ENCODE measurements at regions not wholly inside any gene's neighbourhood (a gene's known extent, or its start where the extent isn't known, plus 50 kb on each side); places are given as distances from the start of the nearest gene placed in this dataset.

- no peaks in the 10 kb centered on the region for H3K36me3 ChIP-seq (ENCODE audit: control insufficient read depth, insufficient read depth, low read length)
- DNase-seq (ENCODE audit: low read depth) (no peak), FAIRE-seq (no peak)
- TF ChIP-seq CTCF (IDR thresholded peaks at IDR 0.05; ENCODE audit: insufficient read depth, low read length, severe bottlenecking): no peak
- no peaks in the 10 kb centered on the region for H3K27me3 ChIP-seq (ENCODE audit: control insufficient read depth, insufficient read depth, low read length)
- no peak overlapping the region for H3K4me3 ChIP-seq (ENCODE audit: low read depth, low read length)
Measured at GRCh38 chr5:96562614-96563013, 99.6 kb upstream of the CAST start.

DNA sequence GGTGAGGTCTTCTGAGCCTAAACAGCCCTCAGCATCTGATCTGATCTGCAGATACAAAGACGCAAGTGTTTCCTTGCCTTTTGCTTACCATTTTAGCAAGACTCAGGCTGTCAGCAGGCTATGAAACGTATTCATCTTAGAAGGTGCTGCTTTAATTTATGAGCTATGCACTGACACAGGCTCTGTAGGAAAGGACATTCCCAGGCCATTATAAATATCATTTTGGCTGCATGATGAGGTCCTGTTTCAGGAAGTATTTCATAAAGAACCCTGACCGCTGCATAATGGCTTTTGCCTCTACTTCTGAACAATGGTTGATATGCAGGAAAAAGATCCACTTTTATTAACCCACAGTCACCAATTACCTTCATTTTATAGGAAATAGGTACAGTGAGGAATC, 98.4 kb upstream of the CAST start:
- Histone ChIP-seq H3K36me3 (ENCODE audit: control insufficient read depth, insufficient read depth, low read length) (no peaks in the 10 kb centered on the region), H3K4me3 (ENCODE audit: low read depth, low read length) (no peak overlapping the region), H3K27me3 (ENCODE audit: control insufficient read depth, insufficient read depth, low read length) (no peaks in the 10 kb centered on the region)
- FAIRE-seq (no peak), DNase-seq (ENCODE audit: low read depth) (no peak)
- no peak for TF ChIP-seq CTCF (IDR thresholded peaks at IDR 0.05; ENCODE audit: insufficient read depth, low read length, severe bottlenecking)

DNA sequence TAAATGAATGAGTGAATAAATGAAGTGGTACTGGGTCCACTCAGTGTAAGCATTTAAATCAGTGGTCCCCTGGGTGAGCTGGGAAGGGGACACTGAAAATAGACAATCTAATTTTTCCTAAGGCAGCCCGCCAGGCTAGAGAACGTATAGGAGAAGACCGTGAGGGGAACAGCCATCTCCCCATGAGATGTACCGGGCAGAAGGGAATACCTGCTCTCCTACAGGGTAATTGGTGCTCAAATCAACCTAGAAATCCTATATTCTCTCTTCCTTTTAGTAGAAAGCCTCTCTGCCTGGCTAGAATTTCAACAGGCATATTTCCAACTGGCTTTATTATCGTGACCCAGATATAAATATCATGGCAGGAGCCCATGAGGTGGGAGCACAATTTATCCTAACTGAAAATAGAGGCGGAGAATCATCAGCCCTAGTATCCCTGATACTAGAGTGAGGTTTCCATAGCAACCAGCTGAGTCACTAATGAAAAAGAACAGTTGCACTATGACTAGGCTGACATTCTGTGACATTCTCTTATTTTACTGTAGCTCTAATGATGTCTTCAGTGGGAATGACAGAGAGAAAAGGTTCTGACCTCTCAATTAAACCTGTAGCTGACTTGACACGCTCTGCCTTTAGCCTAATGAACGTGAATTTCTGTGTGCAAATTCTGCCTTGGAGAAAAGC, 96.5 kb upstream of the CAST start:
- Histone ChIP-seq H3K4me3 (ENCODE audit: low read depth, low read length) (no peak overlapping the region), H3K27me3 (ENCODE audit: control insufficient read depth, insufficient read depth, low read length) (no peaks in the 10 kb centered on the region), H3K36me3 (ENCODE audit: control insufficient read depth, insufficient read depth, low read length) (no peaks in the 10 kb centered on the region)
- no peak for TF ChIP-seq CTCF (IDR thresholded peaks at IDR 0.05; ENCODE audit: insufficient read depth, low read length, severe bottlenecking)
- DNase-seq (ENCODE audit: low read depth) (peak; percentile 64), FAIRE-seq (no peak)

DNA sequence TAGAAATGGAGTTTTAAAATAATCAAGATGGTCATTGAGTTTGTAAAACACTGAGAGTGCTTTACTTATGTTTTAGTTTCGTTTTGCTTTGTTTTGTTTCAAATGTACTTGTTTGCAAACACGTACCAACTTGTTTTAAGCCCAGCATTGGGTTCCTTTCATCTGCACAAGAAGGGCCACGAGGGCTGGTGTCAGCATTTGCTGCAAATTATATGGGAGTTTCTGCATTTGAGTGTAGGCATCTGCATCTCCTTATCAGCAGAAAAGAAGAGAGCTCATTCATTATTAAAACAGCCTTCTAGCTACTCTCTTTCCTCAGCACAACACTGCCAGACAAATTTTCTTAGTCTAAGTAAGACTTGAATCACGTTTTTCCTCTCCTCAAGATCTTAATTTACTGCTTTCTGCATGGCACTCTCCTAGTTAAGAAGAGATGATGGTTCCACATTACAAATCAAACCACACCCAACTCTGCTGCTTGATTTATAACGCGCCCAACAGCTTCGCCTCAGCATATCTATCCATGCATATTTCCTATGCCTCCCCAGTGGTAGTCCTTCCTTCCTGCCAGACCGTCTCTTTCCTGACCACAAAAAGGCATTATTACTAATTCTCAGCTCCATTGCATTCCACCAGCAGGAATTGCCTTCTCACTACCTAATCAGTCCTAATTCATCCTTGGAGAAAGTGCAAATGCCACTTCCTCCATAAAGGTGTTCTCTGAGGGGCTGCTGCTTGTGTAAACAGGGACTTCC, 95.2 kb upstream of the CAST start:
- FAIRE-seq (no peak), DNase-seq (ENCODE audit: low read depth) (peak; percentile 69)
- no peaks in the 10 kb centered on the region for H3K36me3 ChIP-seq (ENCODE audit: control insufficient read depth, insufficient read depth, low read length)
- H3K4me3 ChIP-seq (ENCODE audit: low read depth, low read length): no peak overlapping the region
- no peaks in the 10 kb centered on the region for H3K27me3 ChIP-seq (ENCODE audit: control insufficient read depth, insufficient read depth, low read length)
- no peak for TF ChIP-seq CTCF (IDR thresholded peaks at IDR 0.05; ENCODE audit: insufficient read depth, low read length, severe bottlenecking)

DNA sequence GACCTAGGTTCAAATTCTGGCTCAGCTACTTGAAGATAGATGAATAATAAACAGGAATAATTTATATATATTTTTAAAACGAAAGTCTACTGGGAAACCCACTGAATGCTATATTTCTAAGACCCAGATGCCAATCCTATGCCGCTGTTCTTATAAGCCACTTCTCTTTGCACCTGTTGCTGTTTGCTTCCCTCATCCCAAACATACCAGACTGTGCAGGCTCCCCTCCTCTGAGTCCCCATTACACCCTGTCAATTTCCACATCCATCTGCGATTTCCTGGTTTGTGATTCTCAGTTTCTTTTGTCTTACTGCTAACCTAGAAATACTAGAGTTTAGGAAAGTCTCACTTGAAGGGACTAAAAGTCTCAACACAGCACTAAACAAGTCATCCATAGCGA, 92.8 kb upstream of the CAST start:
- Histone ChIP-seq H3K4me3 (ENCODE audit: low read depth, low read length) (no peak overlapping the region), H3K27me3 (ENCODE audit: control insufficient read depth, insufficient read depth, low read length) (no peaks in the 10 kb centered on the region), H3K36me3 (ENCODE audit: control insufficient read depth, insufficient read depth, low read length) (no peaks in the 10 kb centered on the region)
- DNase-seq (ENCODE audit: low read depth) (no peak), FAIRE-seq (no peak)
- TF ChIP-seq CTCF (IDR thresholded peaks at IDR 0.05; ENCODE audit: insufficient read depth, low read length, severe bottlenecking): no peak

All from bronchial epithelial cell (primary cell).